Mammary epithelial cell (primary cell): ENCODE measurements at regions not wholly inside any gene's neighbourhood (a gene's known extent, or its start where the extent isn't known, plus 50 kb on each side); places are given as distances from the start of the nearest gene placed in this dataset.

Experiments used
- CTCF ChIP-seq, 2 donors: IDR thresholded peaks in 1 of 2; conservative IDR thresholded peaks in 1 of 2; 2 replicates each; pipeline ENCODE4 v1.5.1; 2011 to 2012; ENCODE audit warnings: inconsistent platforms in 2 of 2, low read length in 2 of 2, mild to moderate bottlenecking in 2 of 2, control low read depth in 1 of 2, low read depth in 1 of 2; ENCODE audit not compliant: insufficient read depth in 1 of 2; ENCODE audit errors: extremely low read depth in 1 of 2
- EZH2 ChIP-seq: IDR thresholded peaks from 2 replicates; pipeline ENCODE4 v1.6.1; 2012; ENCODE audit warnings: low read length, inconsistent platforms, borderline replicate concordance

- TF ChIP-seq CTCF (conservative IDR thresholded peaks at IDR 0.05 in 1 of 2, IDR thresholded peaks at IDR 0.05 in 1 of 2; ENCODE audit: extremely low read depth in 1 of 2, insufficient read depth in 1 of 2, low read depth in 1 of 2, low read length in 2 of 2) (no peak), EZH2 (no peak)
Measured at GRCh38 chr1:866095-866494, 57.6 kb upstream of the SAMD11 start.
